ENCODE measurements at regions not wholly inside any gene's neighbourhood (a gene's known extent, or its start where the extent isn't known, plus 50 kb on each side); places are given as distances from the start of the nearest gene placed in this dataset.

DNA sequence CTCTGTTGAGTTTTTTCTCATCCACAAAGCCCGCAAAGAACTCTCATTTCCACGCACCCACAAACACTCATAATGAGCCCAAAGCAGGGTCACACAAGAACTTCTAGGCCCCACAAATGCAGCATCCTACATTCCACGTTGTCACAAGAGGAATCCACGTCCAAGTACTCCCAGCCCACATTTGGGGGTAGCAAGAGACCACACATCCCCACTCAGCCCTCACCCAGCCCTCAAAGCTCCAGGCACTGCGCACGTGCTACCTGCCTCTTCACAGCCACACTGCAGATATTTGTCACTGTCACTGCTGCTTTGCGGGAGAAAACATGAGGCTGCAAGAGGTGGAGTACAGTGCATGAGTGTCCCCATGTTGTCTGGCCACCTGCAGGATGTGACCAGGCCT, 187.6 kb upstream of the CDYL start:
- TF ChIP-seq YY1 (IDR thresholded peaks at IDR 0.05; ENCODE audit: borderline replicate concordance in 1 of 3, control insufficient read depth in 1 of 3, extremely low read depth in 1 of 3, insufficient read depth in 3 of 3, insufficient read length in 1 of 3, insufficient replicate concordance in 2 of 3, low read depth in 1 of 3, low read length in 2 of 3) = no peak
- TF ChIP-seq CTCF (IDR thresholded peaks at IDR 0.05 in 2 of 3, conservative IDR thresholded peaks at IDR 0.05 in 1 of 3; ENCODE audit: insufficient read depth in 2 of 3, low read depth in 1 of 3, low read length in 3 of 3) = no peak
- no peak for TF ChIP-seq NFYB (IDR thresholded peaks at IDR 0.05; ENCODE audit: extremely low read depth, insufficient read length)
- no peak for TF ChIP-seq SIN3A (IDR thresholded peaks at IDR 0.05; ENCODE audit: borderline replicate concordance in 2 of 2, control insufficient read depth in 1 of 2, low read depth in 2 of 2, low read length in 2 of 2)
- no peak for TF ChIP-seq RFX7 (CRISPR knock-in tag; IDR thresholded peaks at IDR 0.05)
- no peak for TF ChIP-seq CREB1 (IDR thresholded peaks at IDR 0.05)
- TF ChIP-seq CREB1 (CRISPR knock-in tag; IDR thresholded peaks at IDR 0.05) = no peak
- no peak for TF ChIP-seq USF2 (CRISPR knock-in tag; IDR thresholded peaks at IDR 0.05)
- TF ChIP-seq, protein P1, sequence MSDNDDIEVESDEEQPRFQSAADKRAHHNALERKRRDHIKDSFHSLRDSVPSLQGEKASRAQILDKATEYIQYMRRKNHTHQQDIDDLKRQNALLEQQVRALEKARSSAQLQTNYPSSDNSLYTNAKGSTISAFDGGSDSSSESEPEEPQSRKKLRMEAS (CRISPR knock-in tag; IDR thresholded peaks at IDR 0.05) = 0 out of 2 replicates have a peak, but pooled peaks have one; percentile 16
- TF ChIP-seq MECOM (CRISPR knock-in tag; IDR thresholded peaks at IDR 0.05) = no peak
- TF ChIP-seq, protein P2, sequence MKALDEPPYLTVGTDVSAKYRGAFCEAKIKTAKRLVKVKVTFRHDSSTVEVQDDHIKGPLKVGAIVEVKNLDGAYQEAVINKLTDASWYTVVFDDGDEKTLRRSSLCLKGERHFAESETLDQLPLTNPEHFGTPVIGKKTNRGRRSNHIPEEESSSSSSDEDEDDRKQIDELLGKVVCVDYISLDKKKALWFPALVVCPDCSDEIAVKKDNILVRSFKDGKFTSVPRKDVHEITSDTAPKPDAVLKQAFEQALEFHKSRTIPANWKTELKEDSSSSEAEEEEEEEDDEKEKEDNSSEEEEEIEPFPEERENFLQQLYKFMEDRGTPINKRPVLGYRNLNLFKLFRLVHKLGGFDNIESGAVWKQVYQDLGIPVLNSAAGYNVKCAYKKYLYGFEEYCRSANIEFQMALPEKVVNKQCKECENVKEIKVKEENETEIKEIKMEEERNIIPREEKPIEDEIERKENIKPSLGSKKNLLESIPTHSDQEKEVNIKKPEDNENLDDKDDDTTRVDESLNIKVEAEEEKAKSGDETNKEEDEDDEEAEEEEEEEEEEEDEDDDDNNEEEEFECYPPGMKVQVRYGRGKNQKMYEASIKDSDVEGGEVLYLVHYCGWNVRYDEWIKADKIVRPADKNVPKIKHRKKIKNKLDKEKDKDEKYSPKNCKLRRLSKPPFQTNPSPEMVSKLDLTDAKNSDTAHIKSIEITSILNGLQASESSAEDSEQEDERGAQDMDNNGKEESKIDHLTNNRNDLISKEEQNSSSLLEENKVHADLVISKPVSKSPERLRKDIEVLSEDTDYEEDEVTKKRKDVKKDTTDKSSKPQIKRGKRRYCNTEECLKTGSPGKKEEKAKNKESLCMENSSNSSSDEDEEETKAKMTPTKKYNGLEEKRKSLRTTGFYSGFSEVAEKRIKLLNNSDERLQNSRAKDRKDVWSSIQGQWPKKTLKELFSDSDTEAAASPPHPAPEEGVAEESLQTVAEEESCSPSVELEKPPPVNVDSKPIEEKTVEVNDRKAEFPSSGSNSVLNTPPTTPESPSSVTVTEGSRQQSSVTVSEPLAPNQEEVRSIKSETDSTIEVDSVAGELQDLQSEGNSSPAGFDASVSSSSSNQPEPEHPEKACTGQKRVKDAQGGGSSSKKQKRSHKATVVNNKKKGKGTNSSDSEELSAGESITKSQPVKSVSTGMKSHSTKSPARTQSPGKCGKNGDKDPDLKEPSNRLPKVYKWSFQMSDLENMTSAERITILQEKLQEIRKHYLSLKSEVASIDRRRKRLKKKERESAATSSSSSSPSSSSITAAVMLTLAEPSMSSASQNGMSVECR (CRISPR knock-in tag; IDR thresholded peaks at IDR 0.05) = no peak
- TF ChIP-seq FOSL1 (tag; conservative IDR thresholded peaks at IDR 0.05) = no peak

Data from K562 (cell line).